ENCODE measurements at regions not wholly inside any gene's neighbourhood (a gene's known extent, or its start where the extent isn't known, plus 50 kb on each side); places are given as distances from the start of the nearest gene placed in this dataset.

DNA sequence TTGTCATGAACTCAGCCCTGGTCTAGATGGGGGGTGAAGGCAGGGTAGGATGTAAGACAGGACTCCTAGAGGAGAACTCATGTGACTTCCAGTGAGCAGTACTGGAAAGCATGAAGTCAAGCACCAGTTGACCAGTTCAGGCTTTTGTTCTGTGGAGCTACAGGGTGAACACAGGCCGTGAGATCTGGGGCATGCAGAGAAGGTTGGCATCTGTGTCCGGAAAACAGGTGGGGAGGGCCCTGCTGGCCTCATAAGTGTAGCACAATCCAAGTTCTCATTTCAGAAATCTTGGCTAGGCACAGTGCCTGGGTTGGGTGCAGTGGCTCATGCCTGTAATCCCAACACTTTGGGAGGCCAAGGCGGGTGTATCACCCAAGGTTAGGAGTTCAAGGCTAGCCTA lies 50.9 kb upstream of the SPATS2L start:
- DNase-seq (ENCODE audit: low spot score): no peak

Measured in globus pallidus (tissue), 1 donor.